KMS-11 (cell line): ENCODE measurements at regions not wholly inside any gene's neighbourhood (a gene's known extent, or its start where the extent isn't known, plus 50 kb on each side); places are given as distances from the start of the nearest gene placed in this dataset.

Experiments used
- H2AFZ ChIP-seq: fragments of 200-600 bp; sonication (generic); 2 replicates; pipeline ENCODE4 v1.6.1; 2016; ENCODE audit warnings: antibody characterized with exemption, mixed run types, low read depth
- H3K27ac ChIP-seq: fragments of 200-600 bp; sonication (generic); 2 replicates; pipeline ENCODE4 v1.6.1; 2016; ENCODE audit warnings: mild to moderate bottlenecking, mixed run types
- H3K27me3 ChIP-seq: fragments of 200-600 bp; sonication (generic); 2 replicates; pipeline ENCODE4 v1.6.1; 2017; ENCODE audit warnings: mild to moderate bottlenecking, low read depth, mixed run types, moderate library complexity; ENCODE audit not compliant: insufficient read depth
- H3K36me3 ChIP-seq: fragments of 200-600 bp; sonication (generic); 2 replicates; pipeline ENCODE4 v1.6.1; 2017; ENCODE audit warnings: mild to moderate bottlenecking, mixed run types; ENCODE audit not compliant: insufficient read depth
- H3K4me1 ChIP-seq: fragments of 200-600 bp; sonication (generic); 2 replicates; pipeline ENCODE4 v1.6.1; 2016; ENCODE audit warnings: mild to moderate bottlenecking, low read depth, mixed run types; ENCODE audit not compliant: poor library complexity, severe bottlenecking
- H3K4me2 ChIP-seq: fragments of 200-600 bp; sonication (generic); 2 replicates; pipeline ENCODE4 v1.7.0; 2016; ENCODE audit warnings: mild to moderate bottlenecking, mixed run types
- H3K4me3 ChIP-seq: fragments of 200-600 bp; sonication (generic); IDR thresholded peaks from 2 replicates; pipeline ENCODE4 v1.6.1; 2017; ENCODE audit warnings: low read depth, low read length, mixed read lengths; ENCODE audit not compliant: insufficient read depth
- H3K79me2 ChIP-seq: fragments of 200-600 bp; sonication (generic); 2 replicates; pipeline ENCODE4 v1.6.1; 2016; ENCODE audit warnings: low read depth, mixed run types; ENCODE audit not compliant: insufficient read depth
- H3K9ac ChIP-seq: fragments of 200-600 bp; sonication (generic); 2 replicates; pipeline ENCODE4 v1.6.1; 2016; ENCODE audit warnings: mild to moderate bottlenecking, mixed run types
- H4K20me1 ChIP-seq: fragments of 200-600 bp; sonication (generic); 2 replicates; pipeline ENCODE4 v1.6.1; 2016; ENCODE audit warnings: mild to moderate bottlenecking, mixed run types; ENCODE audit not compliant: insufficient read depth
- CTCF ChIP-seq: fragments of 200-600 bp; sonication (generic); conservative IDR thresholded peaks from 2 replicates; pipeline ENCODE4 v1.6.1; 2017; ENCODE audit warnings: low read depth, mild to moderate bottlenecking, antibody characterized with exemption, low read length, moderate library complexity, mixed read lengths

GRCh38 chr6:8342241-8342819 lies 93.0 kb downstream of the SLC35B3 start:
- no peak overlapping the region for H3K4me2 ChIP-seq
- no peak overlapping the region for H3K4me3 ChIP-seq
- H4K20me1 ChIP-seq: no peaks in the 10 kb centered on the region
- no peaks in the 10 kb centered on the region for H3K36me3 ChIP-seq
- H3K4me1 ChIP-seq: peaks cover 3% of the 10 kb centered on the region
- no peak for TF ChIP-seq CTCF
- no peaks in the 10 kb centered on the region for H3K79me2 ChIP-seq
- H3K9ac ChIP-seq: no peak overlapping the region
- no peak overlapping the region for H2AFZ ChIP-seq
- H3K27me3 ChIP-seq: no peaks in the 10 kb centered on the region
- H3K27ac ChIP-seq: no peak overlapping the region

GRCh38 chr6:8337147-8337546 lies 98.2 kb downstream of the SLC35B3 start:
- Histone ChIP-seq H3K4me3 (no peak overlapping the region), H2AFZ (no peak overlapping the region), H4K20me1 (no peaks in the 10 kb centered on the region), H3K4me1 (peaks cover 8% of the 10 kb centered on the region), H3K27me3 (no peaks in the 10 kb centered on the region), H3K79me2 (no peaks in the 10 kb centered on the region), H3K9ac (no peak overlapping the region), H3K36me3 (no peaks in the 10 kb centered on the region), H3K4me2 (no peak overlapping the region), H3K27ac (no peak overlapping the region)
- TF ChIP-seq CTCF: no peak

GRCh38 chr6:8336406-8337057 lies 98.8 kb downstream of the SLC35B3 start:
- Histone ChIP-seq H3K4me1 (peaks cover 8% of the 10 kb centered on the region), H3K4me2 (no peak overlapping the region), H3K27me3 (no peaks in the 10 kb centered on the region), H2AFZ (no peak overlapping the region), H4K20me1 (no peaks in the 10 kb centered on the region), H3K79me2 (no peaks in the 10 kb centered on the region), H3K9ac (no peak overlapping the region), H3K36me3 (no peaks in the 10 kb centered on the region), H3K4me3 (no peak overlapping the region), H3K27ac (no peak overlapping the region)
- no peak for TF ChIP-seq CTCF

- H3K9ac ChIP-seq: no peak overlapping the region
- no peaks in the 10 kb centered on the region for H4K20me1 ChIP-seq
- no peaks in the 10 kb centered on the region for H3K36me3 ChIP-seq
- H3K27ac ChIP-seq: no peak overlapping the region
- no peak overlapping the region for H3K4me2 ChIP-seq
- no peak overlapping the region for H3K4me3 ChIP-seq
- TF ChIP-seq CTCF: no peak
- H2AFZ ChIP-seq: no peak overlapping the region
- H3K4me1 ChIP-seq: peaks cover 8% of the 10 kb centered on the region
- no peaks in the 10 kb centered on the region for H3K27me3 ChIP-seq
- H3K79me2 ChIP-seq: no peaks in the 10 kb centered on the region
Observed at GRCh38 chr6:8335896-8336295, 99.4 kb downstream of the SLC35B3 start.
